Gastroesophageal sphincter (tissue), 4 donors: ENCODE measurements at regions not wholly inside any gene's neighbourhood (a gene's known extent, or its start where the extent isn't known, plus 50 kb on each side); places are given as distances from the start of the nearest gene placed in this dataset.

Experiments
- ATAC-seq: fragments of 150-250 bp; one replicate; pipeline ENCODE4 v1.9.1; 2016; ENCODE audit warnings: mild to moderate bottlenecking, moderate library complexity
- H3K27ac ChIP-seq, 4 donors: fragments of 200-600 bp; sonication (generic) in 3 of 4; 1 replicate in 3 of 4; 2 replicates in 1 of 4; pipeline ENCODE4 v1.5.1; 2016 to 2019
- H3K27me3 ChIP-seq: fragments of 200-600 bp; sonication (generic); one replicate; pipeline ENCODE4 v1.5.1; 2019
- H3K36me3 ChIP-seq, 2 donors: fragments of 200-600 bp; sonication (generic); one replicate each; pipeline ENCODE4 v1.5.1; 2019; ENCODE audit warnings: control low read depth in 1 of 2
- H3K4me1 ChIP-seq, 3 donors: fragments of 200-600 bp; sonication (generic); 1 replicate in 2 of 3; 2 replicates in 1 of 3; pipeline ENCODE4 v1.5.1; 2016 to 2019; ENCODE audit warnings: control low read depth in 2 of 3
- H3K4me3 ChIP-seq, 2 donors: fragments of 200-600 bp; sonication (generic); one replicate each; pipeline ENCODE4 v1.5.1; 2019; ENCODE audit warnings: mild to moderate bottlenecking in 1 of 2, moderate library complexity in 1 of 2
- H3K9me3 ChIP-seq, 3 donors: fragments of 200-600 bp; sonication (generic); one replicate each; pipeline ENCODE4 v1.5.1; 2017 to 2019; ENCODE audit warnings: control low read depth in 2 of 3
- EP300 ChIP-seq: sonication (generic); formaldehyde crosslinking; IDR thresholded peaks from one replicate; pipeline ENCODE4 v1.6.1; 2017; ENCODE audit warnings: antibody characterized with exemption, mild to moderate bottlenecking
- POLR2A ChIP-seq, 2 donors: fragments of 450-650 bp; IDR thresholded peaks; one replicate each; pipeline ENCODE4 v1.6.1; 2017; ENCODE audit warnings: antibody characterized with exemption in 2 of 2, mild to moderate bottlenecking in 2 of 2, moderate library complexity in 1 of 2
- POLR2AphosphoS5 ChIP-seq: sonication (generic); formaldehyde crosslinking; IDR thresholded peaks from one replicate; pipeline ENCODE4 v1.6.1; 2017; ENCODE audit warnings: antibody characterized with exemption
- WGBS, 2 donors: methylation state at CpG; one replicate each; pipeline ENCODE4 v1.1.5; 2018; ENCODE audit warnings: low coverage in 1 of 2; 5-methylcytosine and 5-hydroxymethylcytosine counted together
- TF ChIP-seq, protein P1 (sequence below), 4 experiments: fragments of 200-600 bp in 2 of 4; fragments of 450-650 bp in 2 of 4; sonication (generic) in 1 of 4; IDR thresholded peaks; one replicate each; pipeline ENCODE4 v1.5.1; 2017 to 2019; ENCODE audit warnings: antibody characterized with exemption in 4 of 4, mild to moderate bottlenecking in 2 of 4, moderate library complexity in 2 of 4

DNA sequence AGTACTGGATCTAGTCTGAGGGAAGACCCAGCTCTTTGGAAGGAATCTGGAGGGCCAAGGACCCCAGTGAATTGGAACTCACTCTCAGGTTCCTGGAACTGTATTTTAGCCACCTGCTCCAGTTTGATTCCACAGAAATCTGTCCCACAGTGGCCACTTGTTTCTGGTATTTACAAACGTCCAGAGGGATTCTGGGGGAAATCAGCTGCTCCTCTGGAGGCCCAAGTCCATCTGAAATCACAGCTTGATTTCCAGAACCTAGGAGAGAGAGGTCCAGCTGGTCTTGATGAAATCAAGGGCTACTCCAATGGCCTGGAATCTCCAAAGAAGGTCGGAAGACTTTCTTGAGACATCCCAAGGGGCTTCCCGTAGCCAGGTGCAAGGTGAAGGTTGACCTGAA is 132.3 kb upstream of the UMPS start:
- Histone ChIP-seq H3K4me1 (no peaks in the 10 kb centered on the region), H3K9me3 (no peaks in the 10 kb centered on the region), H3K36me3 (no peaks in the 10 kb centered on the region), H3K27ac (no peak overlapping the region), H3K27me3 (no peaks in the 10 kb centered on the region), H3K4me3 (no peak overlapping the region)
- WGBS, 2 donors: 40% methylated on average over 1 of the region's 3 CpGs; no CpG with 5 or more reads in 1 of the 2 donors
- TF ChIP-seq EP300 (no peak), POLR2A (IDR thresholded peaks at IDR 0.05) (no peak), POLR2AphosphoS5 (no peak)
- TF ChIP-seq, protein P1, sequence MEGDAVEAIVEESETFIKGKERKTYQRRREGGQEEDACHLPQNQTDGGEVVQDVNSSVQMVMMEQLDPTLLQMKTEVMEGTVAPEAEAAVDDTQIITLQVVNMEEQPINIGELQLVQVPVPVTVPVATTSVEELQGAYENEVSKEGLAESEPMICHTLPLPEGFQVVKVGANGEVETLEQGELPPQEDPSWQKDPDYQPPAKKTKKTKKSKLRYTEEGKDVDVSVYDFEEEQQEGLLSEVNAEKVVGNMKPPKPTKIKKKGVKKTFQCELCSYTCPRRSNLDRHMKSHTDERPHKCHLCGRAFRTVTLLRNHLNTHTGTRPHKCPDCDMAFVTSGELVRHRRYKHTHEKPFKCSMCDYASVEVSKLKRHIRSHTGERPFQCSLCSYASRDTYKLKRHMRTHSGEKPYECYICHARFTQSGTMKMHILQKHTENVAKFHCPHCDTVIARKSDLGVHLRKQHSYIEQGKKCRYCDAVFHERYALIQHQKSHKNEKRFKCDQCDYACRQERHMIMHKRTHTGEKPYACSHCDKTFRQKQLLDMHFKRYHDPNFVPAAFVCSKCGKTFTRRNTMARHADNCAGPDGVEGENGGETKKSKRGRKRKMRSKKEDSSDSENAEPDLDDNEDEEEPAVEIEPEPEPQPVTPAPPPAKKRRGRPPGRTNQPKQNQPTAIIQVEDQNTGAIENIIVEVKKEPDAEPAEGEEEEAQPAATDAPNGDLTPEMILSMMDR (IDR thresholded peaks at IDR 0.05): no peak
- ATAC-seq: no peak

DNA sequence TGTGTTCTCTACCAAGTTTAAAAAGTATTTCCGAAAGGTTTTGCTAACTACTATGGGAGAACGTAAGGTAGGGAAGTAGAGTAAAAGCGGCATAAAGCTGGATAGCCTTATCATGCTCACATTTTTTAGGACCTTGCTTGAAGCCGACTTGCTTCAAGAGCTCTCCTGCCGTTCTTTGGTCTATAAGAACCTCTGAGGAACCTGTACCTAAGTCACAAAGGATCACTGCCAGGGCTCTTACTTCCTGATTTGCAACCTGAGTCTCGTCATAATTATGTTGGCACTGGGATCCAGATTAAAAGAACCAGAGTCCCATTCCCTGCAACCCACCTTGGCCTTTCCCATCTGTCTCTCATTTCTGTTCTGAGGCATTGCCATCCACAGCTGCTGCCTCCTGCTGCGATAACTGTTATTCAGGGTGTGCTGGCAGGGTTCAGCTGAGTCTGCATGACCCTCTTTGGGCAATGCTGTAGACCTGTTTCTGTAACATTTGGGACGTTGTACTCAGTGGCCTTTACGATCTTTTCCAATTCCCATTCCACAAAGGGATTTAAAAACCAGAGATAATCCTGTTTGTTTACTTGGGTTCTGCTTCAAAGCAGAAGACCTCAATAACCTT is 131.0 kb upstream of the UMPS start:
- no peak for ATAC-seq
- H3K9me3 ChIP-seq: no peaks in the 10 kb centered on the region
- no peaks in the 10 kb centered on the region for H3K27me3 ChIP-seq
- H3K36me3 ChIP-seq: no peaks in the 10 kb centered on the region
- no peaks in the 10 kb centered on the region for H3K4me1 ChIP-seq
- WGBS, 2 donors: 81 to 94% methylated on average over 4 to 6 of the region's 9 CpGs
- TF ChIP-seq POLR2A (IDR thresholded peaks at IDR 0.05) (no peak), EP300 (no peak), POLR2AphosphoS5 (no peak)
- TF ChIP-seq, protein P1 (IDR thresholded peaks at IDR 0.05): no peak
- no peak overlapping the region for H3K27ac ChIP-seq
- H3K4me3 ChIP-seq: no peak overlapping the region

DNA sequence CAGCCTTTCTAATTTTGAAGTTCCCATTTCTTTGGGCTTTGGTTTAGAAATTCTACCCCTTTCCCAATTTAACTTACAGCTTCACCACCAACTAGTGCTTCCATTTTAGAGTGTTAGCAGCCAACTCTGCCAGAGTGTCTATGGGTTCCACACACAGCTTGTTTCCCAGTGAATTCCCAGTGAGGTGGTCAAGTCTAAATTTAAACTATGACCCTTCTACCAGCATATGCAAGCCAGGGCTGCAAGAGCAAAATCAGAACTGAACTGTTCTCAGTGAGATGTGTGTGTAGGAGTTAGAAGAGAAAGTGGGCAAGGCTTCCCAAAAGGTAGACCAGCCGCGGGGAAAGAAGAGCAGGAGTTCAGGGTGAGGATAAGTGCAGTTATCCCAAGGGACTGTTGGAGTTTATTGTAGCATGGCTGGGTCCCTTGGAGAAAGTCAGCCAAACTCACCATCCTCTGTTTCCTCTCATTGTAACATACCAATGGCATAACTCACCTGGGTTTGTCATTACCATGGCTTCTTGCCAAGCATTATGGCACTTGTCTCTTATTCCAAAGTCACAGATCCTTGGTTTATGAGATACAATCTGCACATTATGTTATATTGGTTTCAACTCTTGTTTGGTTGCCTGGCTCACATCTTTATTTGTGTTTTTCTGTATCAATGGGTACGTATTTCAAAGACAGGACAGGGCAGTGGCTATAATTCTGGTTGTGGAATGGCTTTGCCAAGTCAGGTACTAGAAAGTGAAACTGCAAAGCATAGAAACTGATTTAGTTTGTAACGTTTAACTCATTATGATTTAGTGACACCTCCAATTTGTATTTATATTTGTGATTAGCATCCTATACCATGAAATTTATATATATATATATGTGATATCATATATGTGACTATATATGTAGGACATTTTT is 130.2 kb upstream of the UMPS start:
- 53 to 75% methylated on average over 2 to 4 of the region's 4 CpGs for WGBS, 2 donors
- Histone ChIP-seq H3K36me3 (no peaks in the 10 kb centered on the region), H3K27me3 (no peaks in the 10 kb centered on the region), H3K4me3 (no peak overlapping the region), H3K27ac (no peak overlapping the region), H3K4me1 (no peaks in the 10 kb centered on the region), H3K9me3 (no peaks in the 10 kb centered on the region)
- ATAC-seq: no peak
- TF ChIP-seq POLR2A (IDR thresholded peaks at IDR 0.05) (no peak), EP300 (no peak), POLR2AphosphoS5 (no peak)
- TF ChIP-seq, protein P1 (IDR thresholded peaks at IDR 0.05): no peak

DNA sequence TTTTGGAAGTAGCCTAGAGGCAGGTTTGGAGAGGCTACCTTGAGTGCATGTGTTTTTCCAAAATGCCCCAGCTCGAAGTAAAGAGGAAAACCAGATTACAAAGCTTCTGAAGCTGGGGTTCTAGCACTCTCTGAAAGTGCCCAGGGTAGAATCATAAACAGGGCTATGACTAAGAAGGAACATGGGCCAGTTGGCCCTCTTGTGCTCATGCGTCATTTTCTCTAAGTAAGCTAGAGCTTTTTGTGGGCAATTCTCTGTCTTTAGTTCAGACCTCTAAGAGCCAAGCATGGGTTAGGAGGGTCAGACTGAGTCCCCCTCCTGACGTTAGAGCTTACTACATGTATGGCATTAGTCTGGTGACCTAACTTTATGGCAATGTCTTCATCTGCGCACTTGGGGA is 129.5 kb upstream of the UMPS start:
- no peak for ATAC-seq
- no peaks in the 10 kb centered on the region for H3K4me1 ChIP-seq
- no peaks in the 10 kb centered on the region for H3K27me3 ChIP-seq
- no peak overlapping the region for H3K27ac ChIP-seq
- TF ChIP-seq POLR2AphosphoS5 (no peak), EP300 (no peak), POLR2A (IDR thresholded peaks at IDR 0.05) (no peak)
- TF ChIP-seq, protein P1 (IDR thresholded peaks at IDR 0.05): no peak
- no peaks in the 10 kb centered on the region for H3K9me3 ChIP-seq
- no peak overlapping the region for H3K4me3 ChIP-seq
- no peaks in the 10 kb centered on the region for H3K36me3 ChIP-seq
- WGBS, 2 donors: 79 to 100% methylated on average over 1 to 4 of the region's 4 CpGs
